Omental fat pad (tissue), 2 donors: ENCODE measurements at regions not wholly inside any gene's neighbourhood (a gene's known extent, or its start where the extent isn't known, plus 50 kb on each side); places are given as distances from the start of the nearest gene placed in this dataset. TPM values are rescaled to one million over a fixed set of nuclear protein-coding genes. Genes with fewer than 3 reads are reported as not detected.
"Not testable (repeated sequence)": the region's sequence is repeated elsewhere in the genome, so short reads cannot be mapped to it uniquely, and the experiment has no call there.

Experiments
- ATAC-seq: fragments of 150-250 bp; one replicate; pipeline ENCODE4 v1.9.1; 2016; ENCODE audit warnings: mild to moderate bottlenecking, moderate library complexity; ENCODE audit not compliant: low FRiP score
- DNase-seq: peaks from one replicate; pipeline ENCODE4 v3.0.0-alpha.2; 2019; ENCODE audit warnings: low spot score
- small RNA-seq: library from RNA; depleted of rRNA; stranded (forward); fragments of <200 nt; gene quantifications from one replicate; pipeline ENCODE3, GENCODE V24; 2016

- not testable (repeated sequence) for ATAC-seq, DNase-seq
Observed at GRCh38 chr14:19311023-19311422, 123.1 kb downstream of the POTEG start.

- DNase-seq, ATAC-seq: not testable (repeated sequence)
Observed at GRCh38 chr14:19330678-19331077, 103.5 kb downstream of the POTEG start.

- ATAC-seq, DNase-seq: not testable (repeated sequence)
Observed at GRCh38 chr14:19337232-19338059, 96.7 kb downstream of the POTEG start.

- ATAC-seq, DNase-seq: not testable (repeated sequence)
Observed at GRCh38 chr14:19338060-19338372, 96.1 kb downstream of the POTEG start.

GRCh38 chr14:19340976-19341375 is 93.2 kb downstream of the POTEG start:
- DNase-seq, ATAC-seq: not testable (repeated sequence)

GRCh38 chr14:19341627-19342026 is 92.5 kb downstream of the POTEG start:
- ATAC-seq, DNase-seq: not testable (repeated sequence)

GRCh38 chr14:19344261-19344660 is 89.9 kb downstream of the POTEG start:
- ATAC-seq, DNase-seq: not testable (repeated sequence)

- not testable (repeated sequence) for ATAC-seq, DNase-seq
Observed at GRCh38 chr14:19344689-19345088, 89.5 kb downstream of the POTEG start.

GRCh38 chr14:19345298-19345911 is 88.7 kb downstream of the POTEG start:
- not testable (repeated sequence) for ATAC-seq, DNase-seq

- not testable (repeated sequence) for DNase-seq, ATAC-seq
Observed at GRCh38 chr14:19346074-19346480, 88.1 kb downstream of the POTEG start.

GRCh38 chr14:19346636-19347035 is 87.5 kb downstream of the POTEG start:
- not testable (repeated sequence) for DNase-seq, ATAC-seq

GRCh38 chr14:19347112-19347511 is 87.0 kb downstream of the POTEG start:
- not testable (repeated sequence) for DNase-seq, ATAC-seq

Small RNA genes lying in the stretch of these regions (small RNA-seq; reads per million reads assigned to genes)
- gene AL589743.6: not detected
